CD4-positive, alpha-beta T cell treated with Interleukin-4 for 4 hours (primary cell): ENCODE measurements at regions not wholly inside any gene's neighbourhood (a gene's known extent, or its start where the extent isn't known, plus 50 kb on each side); places are given as distances from the start of the nearest gene placed in this dataset.
A peak's percentile ranks its signal among the peaks of the same experiment; 100 is the strongest.
"Not testable (repeated sequence)": the region's sequence is repeated elsewhere in the genome, so short reads cannot be mapped to it uniquely, and the experiment has no call there.

Source experiments
- DNase-seq: peaks from one replicate; pipeline ENCODE4 v3.0.0-alpha.2; 2020

GRCh38 chr6:37580176-37580955 lies 80.7 kb upstream of the CCDC167 start:
- DNase-seq: no peak

GRCh38 chr6:37579444-37580067 lies 79.9 kb upstream of the CCDC167 start:
- DNase-seq: no peak

DNA sequence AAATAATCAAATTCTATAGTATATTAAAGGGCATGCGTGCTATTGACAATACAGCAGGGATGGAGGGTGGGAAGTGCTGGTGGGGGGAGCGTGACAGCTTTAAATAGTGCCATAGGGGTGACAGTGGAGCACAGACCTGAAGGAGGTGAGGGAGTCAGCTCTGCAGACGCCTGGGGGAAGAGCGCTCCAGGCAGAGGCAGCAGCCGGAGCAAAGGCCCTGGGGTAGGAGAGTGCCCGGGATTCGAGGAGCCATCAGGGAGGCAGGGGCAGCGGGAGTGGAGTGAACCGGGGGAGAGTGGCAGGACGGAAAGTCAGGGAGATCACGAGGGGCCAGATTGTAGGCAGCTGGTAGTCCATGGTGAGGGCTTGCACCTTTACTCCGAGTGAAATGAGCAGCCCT lies 78.4 kb upstream of the CCDC167 start:
- DNase-seq: no peak

DNA sequence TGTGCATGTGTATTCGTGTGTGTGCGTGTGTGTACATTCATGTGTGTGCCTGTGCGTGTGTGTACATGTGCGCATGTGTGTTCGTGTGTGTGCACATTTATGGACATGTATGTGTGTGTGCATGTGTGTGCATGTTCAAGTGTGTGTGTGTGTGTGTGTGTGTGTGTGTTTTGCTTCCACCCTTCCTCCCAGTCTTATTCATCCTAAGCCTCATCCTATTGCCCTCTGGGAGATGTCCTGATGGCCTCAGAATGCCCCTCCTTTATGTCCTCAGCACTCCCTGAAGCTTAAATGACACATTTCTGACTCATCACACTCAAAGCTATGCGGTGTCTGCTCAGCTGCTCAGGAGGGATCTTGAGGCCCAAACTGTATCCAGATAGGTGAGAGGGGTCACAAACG lies 76.6 kb upstream of the CCDC167 start:
- DNase-seq: no peak

GRCh38 chr6:37575221-37575620 lies 75.5 kb upstream of the CCDC167 start:
- no peak for DNase-seq

DNA sequence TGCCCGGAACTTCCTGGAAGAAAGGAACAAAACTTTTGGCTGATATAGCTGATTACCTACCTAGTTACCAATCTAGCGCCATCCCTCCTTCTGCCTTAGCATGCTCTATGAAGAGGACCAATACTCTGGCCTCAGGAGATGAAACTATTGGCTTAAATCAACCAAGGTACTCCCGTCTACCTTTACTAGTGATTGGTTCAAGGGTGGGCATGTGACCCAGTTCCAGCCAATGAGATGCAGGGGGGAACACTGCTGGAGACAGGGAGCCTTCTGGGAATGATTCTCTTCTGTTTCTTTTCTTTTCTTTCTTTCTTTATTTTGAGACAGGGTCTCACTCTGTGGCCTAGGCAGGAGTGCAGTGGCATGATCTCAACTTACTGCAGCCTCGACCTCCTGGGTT lies 72.6 kb upstream of the CCDC167 start:
- DNase-seq: no peak

DNA sequence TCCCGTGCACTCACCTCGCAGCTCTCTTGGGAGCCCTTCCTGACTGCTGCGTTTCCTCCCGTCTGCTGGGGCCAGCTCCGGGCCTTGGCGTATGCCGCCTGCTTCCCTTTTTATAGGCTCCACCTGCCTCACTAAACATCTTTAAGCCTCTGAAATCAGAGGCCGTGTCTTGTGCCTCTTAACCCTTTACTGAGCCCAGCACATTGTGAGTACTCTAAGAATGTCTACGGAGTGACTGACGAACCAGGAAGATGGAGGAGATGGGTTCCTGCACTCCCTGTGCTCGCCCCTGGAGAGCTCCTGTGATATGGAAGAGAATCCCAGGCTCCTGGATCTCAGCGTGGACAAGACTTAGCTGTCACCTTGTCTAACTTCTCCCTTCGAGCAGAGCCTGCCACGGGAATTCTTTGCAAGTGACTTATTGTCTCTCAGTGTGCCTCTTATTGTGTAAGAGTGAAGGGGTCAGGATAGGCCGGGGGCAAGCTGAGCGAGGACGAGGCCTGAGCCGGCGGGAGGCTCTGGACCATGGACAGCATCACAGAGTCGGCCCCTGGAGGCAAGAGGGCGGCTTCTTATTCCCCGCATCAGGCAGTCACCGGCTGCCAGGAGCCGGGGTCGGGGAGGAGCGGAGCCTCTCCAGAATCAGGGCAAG lies 70.9 kb upstream of the CCDC167 start:
- DNase-seq: no peak

- no peak for DNase-seq
These were observed 70.2 kb upstream of the CCDC167 start for GRCh38 chr6:37569743-37570481.

- DNase-seq: no peak
These were observed 69.6 kb upstream of the CCDC167 start for GRCh38 chr6:37569317-37569716.

GRCh38 chr6:37566950-37567349 lies 67.3 kb upstream of the CCDC167 start:
- no peak for DNase-seq

DNA sequence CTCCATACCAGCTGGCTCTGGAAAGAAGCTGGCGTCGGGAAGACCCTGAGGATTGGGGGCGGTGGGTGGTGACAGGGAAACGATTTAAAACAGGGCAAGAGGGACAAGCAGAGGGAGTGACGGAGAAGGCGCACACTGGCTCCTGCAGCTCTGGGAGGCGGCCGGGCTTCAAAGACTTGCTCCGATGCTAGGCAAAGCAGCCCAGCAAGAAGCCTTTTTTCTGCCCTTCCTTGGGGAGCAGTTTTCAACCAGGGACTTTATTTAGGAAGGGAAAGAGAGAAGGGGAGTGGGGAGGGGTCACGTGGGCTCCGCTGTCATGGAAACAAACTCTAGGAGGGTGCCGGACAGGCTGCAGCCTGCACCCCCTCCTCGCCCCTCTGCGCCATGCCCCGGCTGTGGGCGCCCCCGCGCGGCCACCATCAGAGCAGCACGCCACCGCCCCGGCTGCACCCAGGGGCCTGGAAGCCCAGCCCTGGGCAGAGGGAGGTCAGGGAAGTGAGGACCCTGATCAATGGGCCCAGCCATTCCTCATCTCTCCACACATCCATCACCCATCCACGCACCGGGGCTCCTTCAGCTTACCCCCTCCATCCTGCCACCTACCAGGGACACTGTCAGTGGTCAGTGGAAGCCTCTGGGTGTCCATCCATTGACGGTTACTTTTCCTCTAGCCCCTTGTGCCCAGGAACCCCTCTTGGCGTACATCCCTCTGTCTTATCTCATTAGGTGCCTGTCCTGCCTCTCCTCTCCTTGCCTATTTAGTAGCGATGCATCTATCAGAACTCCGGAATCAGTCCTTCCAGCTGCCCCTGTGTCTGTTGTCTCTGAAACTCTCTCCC lies 66.6 kb upstream of the CCDC167 start:
- DNase-seq: peak; percentile 63

DNA sequence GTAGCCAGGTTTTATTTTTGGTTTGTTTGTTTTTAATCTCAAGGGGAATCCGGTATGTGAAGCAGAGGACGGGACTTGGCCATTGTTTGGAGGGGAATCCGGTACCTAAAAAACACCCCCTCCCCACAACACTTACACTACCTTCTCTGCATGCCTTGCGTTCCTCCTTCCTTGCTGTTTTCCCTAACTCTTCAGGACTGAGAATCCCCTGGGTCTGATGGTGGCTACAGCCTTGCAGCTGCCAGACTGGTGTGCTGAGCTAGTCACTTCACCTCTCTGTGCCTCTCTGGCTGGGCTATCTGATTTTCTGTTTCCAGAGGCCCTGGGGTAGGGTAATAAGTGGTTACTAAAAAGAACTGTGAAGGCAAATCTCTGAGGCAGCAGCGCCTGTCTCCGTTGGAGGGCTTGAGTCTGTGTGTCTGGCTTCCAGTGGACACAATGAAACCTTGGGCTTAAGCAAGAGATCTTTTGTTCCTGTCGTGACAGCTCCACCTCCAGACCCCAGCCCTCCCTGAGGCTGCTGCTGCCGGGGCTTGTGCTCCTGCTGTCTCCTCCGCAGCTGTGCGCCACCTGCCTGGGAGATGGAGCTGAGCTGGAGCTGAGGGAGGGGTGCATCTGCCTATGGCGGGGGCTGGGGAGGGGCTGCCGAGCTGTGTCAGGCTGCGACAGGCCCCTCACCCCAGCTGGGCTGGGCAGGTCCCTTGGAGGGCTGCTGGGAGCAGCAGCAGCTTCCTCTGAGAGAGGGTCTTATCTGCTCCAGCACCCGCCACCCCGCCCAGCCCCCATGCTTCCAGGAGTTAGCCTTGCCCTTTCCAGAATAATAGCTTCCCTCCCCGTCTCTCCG lies 65.8 kb upstream of the CCDC167 start:
- DNase-seq: no peak

DNA sequence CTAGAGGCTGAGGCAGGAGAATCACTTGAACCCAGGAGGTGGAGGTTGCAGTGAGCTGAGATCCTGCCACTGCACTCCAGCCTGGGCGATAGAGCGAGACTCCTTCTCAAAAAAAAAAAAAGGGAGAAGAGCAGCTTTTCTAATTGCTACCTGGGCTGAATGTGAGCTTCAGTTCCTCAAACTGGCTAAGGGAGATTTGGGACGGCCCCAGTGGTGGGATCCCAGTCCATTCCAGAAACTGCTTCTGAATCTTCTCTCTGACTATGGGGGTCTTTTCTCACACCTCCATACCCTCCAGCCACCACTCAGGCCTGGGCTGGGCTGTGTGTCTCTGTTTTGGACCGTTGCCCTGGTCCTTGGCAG lies 63.2 kb upstream of the CCDC167 start:
- DNase-seq: not testable (repeated sequence)

GRCh38 chr6:37561361-37561760 lies 61.7 kb upstream of the CCDC167 start:
- no peak for DNase-seq

DNA sequence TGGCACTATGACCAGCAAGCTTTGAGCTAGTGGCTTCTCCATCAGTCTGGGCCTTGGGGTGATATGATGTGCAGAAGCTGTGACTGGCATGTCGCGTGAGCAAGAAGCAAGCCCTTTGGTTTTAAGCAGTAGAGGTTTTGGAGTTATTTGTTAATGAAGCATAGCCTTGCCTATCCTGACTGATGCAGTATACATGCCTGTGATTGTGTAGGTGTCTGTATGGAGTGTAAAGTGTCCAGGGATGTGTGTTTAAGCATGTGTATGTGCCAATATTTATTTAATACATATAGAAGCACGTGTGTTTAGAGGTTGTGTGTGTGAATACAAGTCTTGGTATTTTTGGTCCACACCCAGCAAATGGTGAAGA lies 61.0 kb upstream of the CCDC167 start:
- no peak for DNase-seq

DNA sequence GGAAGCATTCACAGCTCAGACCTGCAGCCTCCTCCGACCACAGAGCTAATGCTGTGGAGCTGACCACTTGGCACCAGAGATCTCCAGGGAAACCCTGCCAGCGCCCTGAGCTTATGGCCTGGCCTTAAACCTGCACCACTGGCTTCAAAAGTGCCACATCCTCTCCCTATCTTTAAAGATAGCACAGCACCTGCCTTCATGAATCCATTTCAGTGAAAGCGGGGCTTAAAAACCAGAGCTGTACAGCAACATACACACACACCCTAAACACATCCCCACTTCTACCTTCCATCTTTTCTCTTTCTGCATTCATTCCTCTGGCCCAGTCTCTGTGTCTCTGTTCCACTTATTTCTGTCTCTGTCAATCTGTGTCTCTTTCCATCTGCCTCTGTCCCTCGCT lies 59.8 kb upstream of the CCDC167 start:
- DNase-seq: no peak

DNA sequence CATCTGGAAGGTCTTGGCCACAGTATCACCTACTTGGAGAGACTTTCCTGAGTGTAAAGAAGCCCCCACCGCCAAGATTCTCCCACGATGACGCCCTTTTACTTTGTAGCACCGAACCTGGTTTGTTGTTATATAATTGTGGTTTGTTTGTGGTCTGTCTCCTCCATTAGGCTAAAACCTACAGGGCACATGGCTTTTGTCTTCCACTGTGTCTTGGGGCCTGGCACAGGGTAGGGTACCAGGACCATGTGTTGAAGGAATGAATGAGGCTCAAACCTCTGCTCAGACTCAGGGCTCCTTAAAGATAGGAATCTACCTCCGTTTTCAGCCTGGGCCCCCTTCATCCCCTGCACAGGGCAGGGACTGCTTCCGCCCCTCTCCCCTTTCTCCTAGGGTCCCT lies 59.4 kb upstream of the CCDC167 start:
- no peak for DNase-seq

- no peak for DNase-seq
These were observed 59.0 kb upstream of the CCDC167 start for GRCh38 chr6:37558646-37559045.

GRCh38 chr6:37558168-37558567 lies 58.5 kb upstream of the CCDC167 start:
- DNase-seq: no peak

DNA sequence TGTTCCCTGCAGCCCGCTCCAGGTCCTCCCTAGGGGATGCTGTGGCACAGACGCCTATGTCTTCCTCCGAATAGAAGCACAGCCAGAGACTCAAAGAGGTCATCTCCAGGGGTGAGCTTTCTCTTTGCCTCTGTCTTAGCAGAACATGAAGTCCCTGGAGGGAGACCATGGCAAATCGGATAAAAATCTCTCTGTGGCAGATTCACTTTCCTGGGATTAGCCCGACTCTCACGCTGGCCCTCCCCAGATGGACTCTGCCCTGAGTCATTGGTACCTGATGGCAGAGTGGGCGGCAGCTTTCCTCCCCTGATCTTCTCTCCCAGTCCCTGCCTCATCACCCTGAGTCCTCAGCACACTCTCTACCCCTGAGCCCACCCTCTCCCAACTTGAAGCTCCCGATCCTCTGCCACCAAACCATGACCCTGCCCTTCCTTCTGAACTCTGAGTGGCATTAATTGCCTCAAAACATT lies 58.0 kb upstream of the CCDC167 start:
- no peak for DNase-seq

DNA sequence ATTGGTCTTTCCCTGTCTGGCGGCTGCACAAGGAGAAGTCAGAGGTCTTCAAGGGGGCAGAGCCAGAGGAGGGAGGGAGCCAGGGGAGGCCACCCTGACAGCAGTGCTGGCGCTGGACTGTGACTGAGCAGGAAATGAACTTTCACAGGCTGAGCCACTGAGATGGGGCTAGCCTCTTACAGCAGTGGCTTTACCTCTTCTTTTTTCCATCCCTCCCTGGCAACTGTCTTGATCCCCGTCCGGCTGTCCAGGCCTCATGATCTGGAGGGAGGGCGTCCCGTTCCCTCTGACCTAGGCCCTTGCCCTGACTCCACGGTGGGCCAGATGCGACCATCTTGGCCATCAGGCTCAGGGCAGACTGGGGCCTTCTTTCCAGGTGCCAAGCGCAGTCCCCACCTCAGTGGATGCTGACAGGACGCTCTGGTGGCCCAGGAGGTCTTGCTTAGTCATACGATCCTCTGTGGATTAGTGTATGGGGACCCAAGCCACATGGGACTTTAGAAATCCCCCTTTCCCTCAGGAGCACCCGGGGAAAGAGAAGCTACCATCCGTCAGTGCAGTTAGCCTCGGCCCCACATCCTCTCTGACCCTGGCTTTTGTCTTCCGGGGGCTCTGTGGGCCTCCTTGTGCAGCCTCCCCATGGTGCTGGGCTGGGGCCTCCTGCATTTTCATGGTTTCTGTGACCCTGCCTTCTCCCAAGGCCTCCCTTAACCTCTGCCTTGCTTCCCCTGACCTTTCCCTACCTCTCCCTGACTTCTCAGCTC lies 57.4 kb upstream of the CCDC167 start:
- no peak for DNase-seq
